ENCODE measurements at regions not wholly inside any gene's neighbourhood (a gene's known extent, or its start where the extent isn't known, plus 50 kb on each side); places are given as distances from the start of the nearest gene placed in this dataset.

GRCh38 chr7:110358028-110358427 lies 732.9 kb upstream of the LRRN3 start:
- TF ChIP-seq REST (tag by site-specific recombination; IDR thresholded peaks at IDR 0.05): no peak
- no peak for TF ChIP-seq CTCF (tag by site-specific recombination; IDR thresholded peaks at IDR 0.05)
- TF ChIP-seq AEBP2 (tag by site-specific recombination; IDR thresholded peaks at IDR 0.05; ENCODE audit: borderline replicate concordance): no peak
- TF ChIP-seq ZBTB26 (tag by site-specific recombination; optimal IDR thresholded peaks at IDR 0.05): no peak
- TF ChIP-seq ZNF175 (tag by site-specific recombination; IDR thresholded peaks at IDR 0.05): no peak
- no peak for TF ChIP-seq HOXC10 (CRISPR knock-in tag; IDR thresholded peaks at IDR 0.05)
- no peak for TF ChIP-seq HOXA7 (CRISPR knock-in tag; IDR thresholded peaks at IDR 0.05; ENCODE audit: borderline replicate concordance)
- no peak for TF ChIP-seq ZFP41 (tag by site-specific recombination; IDR thresholded peaks at IDR 0.05; ENCODE audit: borderline replicate concordance)
- TF ChIP-seq ZNF24 (tag by site-specific recombination; IDR thresholded peaks at IDR 0.05): no peak
- TF ChIP-seq ZNF362 (tag by site-specific recombination; IDR thresholded peaks at IDR 0.05): no peak
- TF ChIP-seq ZNF768 (tag by site-specific recombination; IDR thresholded peaks at IDR 0.05): no peak
